SU-DHL-6 (cell line): ENCODE measurements at regions not wholly inside any gene's neighbourhood (a gene's known extent, or its start where the extent isn't known, plus 50 kb on each side); places are given as distances from the start of the nearest gene placed in this dataset.

ENCODE experiments used
- CTCF ChIP-seq: fragments of 200-600 bp; sonication (generic); IDR thresholded peaks from one replicate; pipeline ENCODE4 v1.5.1; 2017; ENCODE audit warnings: antibody characterized with exemption, mild to moderate bottlenecking, low read length, moderate library complexity; ENCODE audit not compliant: insufficient read depth, poor library complexity, severe bottlenecking
- EZH2phosphoT487 ChIP-seq: fragments of 200-600 bp; sonication (generic), shearing (Covaris generic); conservative IDR thresholded peaks from 2 replicates; pipeline ENCODE4 v1.6.1; 2018; ENCODE audit warnings: mild to moderate bottlenecking, antibody characterized with exemption, low read length, moderate library complexity, mixed read lengths

GRCh38 chr13:29956853-29957252, 106.4 kb upstream of the UBL3 start:
- no peak for TF ChIP-seq CTCF
- TF ChIP-seq EZH2phosphoT487 = no peak
